Activated CD8-positive, alpha-beta T cell treated with anti-CD3 and anti-CD28 coated beads for 36 hours (primary cell): ENCODE measurements at regions not wholly inside any gene's neighbourhood (a gene's known extent, or its start where the extent isn't known, plus 50 kb on each side); places are given as distances from the start of the nearest gene placed in this dataset.
"Not testable (repeated sequence)": the region's sequence is repeated elsewhere in the genome, so short reads cannot be mapped to it uniquely, and the experiment has no call there.

Experiments used
- ATAC-seq: fragments of 200-7000 bp; cut with Tn5 transposase; one replicate; pipeline ENCODE4 v1.10.0; 2021; ENCODE audit warnings: mild to moderate bottlenecking, moderate library complexity
- CTCF ChIA-PET: fragments of 350-600 bp; sonication (Branson Sonifier 250); formaldehyde crosslinking; loops from one replicate; lab custom pipeline; 2021; ENCODE audit warnings: antibody characterized with exemption; lab: Charles Lee
- POLR2A ChIA-PET: fragments of 350-600 bp; sonication (Branson Sonifier 250); formaldehyde crosslinking; loops from one replicate; lab custom pipeline; 2021; ENCODE audit warnings: antibody characterized with exemption; lab: Charles Lee
- DNase-seq: peaks from one replicate; pipeline ENCODE4 v3.0.0-alpha.2; 2020
- H3K27ac Mint-ChIP-seq: one replicate; pipeline ENCODE4 v1.8.0; 2021; ENCODE audit warnings: mild to moderate bottlenecking, mixed read lengths
- H3K27me3 Mint-ChIP-seq: one replicate; pipeline ENCODE4 v1.8.0; 2021; ENCODE audit warnings: mixed read lengths
- H3K36me3 Mint-ChIP-seq: one replicate; pipeline ENCODE4 v1.8.0; 2021; ENCODE audit warnings: low read depth, mixed read lengths
- H3K4me1 Mint-ChIP-seq: one replicate; pipeline ENCODE4 v1.8.0; 2021; ENCODE audit warnings: low read depth, mixed read lengths
- H3K4me3 Mint-ChIP-seq: one replicate; pipeline ENCODE4 v1.8.0; 2021; ENCODE audit warnings: mild to moderate bottlenecking, moderate library complexity, mixed read lengths
- H3K9me3 Mint-ChIP-seq: one replicate; pipeline ENCODE4 v1.8.0; 2021; ENCODE audit warnings: mixed read lengths
- CTCF ChIP-seq: fragments of 200-600 bp; IDR thresholded peaks from one replicate; pipeline ENCODE4 v1.8.0; 2022; ENCODE audit warnings: antibody characterized with exemption, mild to moderate bottlenecking
- intact Hi-C: fragments of 100-400 bp; cut with micrococcal nuclease; formaldehyde crosslinking; loops from one replicate; pipeline ENCODE4 v1.10.0; 2022

GRCh38 chr3:147333098-147333497 is 73.2 kb downstream of the ZIC4 start:
- Mint-ChIP-seq H3K9me3 (peaks cover under 1% of the 10 kb centered on the region), H3K4me1 (no peaks in the 10 kb centered on the region), H3K4me3 (no peak overlapping the region), H3K36me3 (no peaks in the 10 kb centered on the region), H3K27ac (no peak overlapping the region), H3K27me3 (no peaks in the 10 kb centered on the region)
- DNase-seq = no peak
- TF ChIP-seq CTCF = no peak
- POLR2A ChIA-PET = no interaction called here
- intact Hi-C loops = no loop called here
- ATAC-seq = no peak
- CTCF ChIA-PET = no interaction called here

- H3K27ac Mint-ChIP-seq = no peak overlapping the region
- DNase-seq = no peak
- H3K9me3 Mint-ChIP-seq = peaks cover 2% of the 10 kb centered on the region
- CTCF ChIA-PET = no interaction called here
- H3K4me3 Mint-ChIP-seq = no peak overlapping the region
- no peaks in the 10 kb centered on the region for H3K4me1 Mint-ChIP-seq
- H3K36me3 Mint-ChIP-seq = no peaks in the 10 kb centered on the region
- POLR2A ChIA-PET = no interaction called here
- ATAC-seq = no peak
- intact Hi-C loops = no loop called here
- no peaks in the 10 kb centered on the region for H3K27me3 Mint-ChIP-seq
- TF ChIP-seq CTCF = no peak
These were observed 77.6 kb downstream of the ZIC4 start for GRCh38 chr3:147328711-147329110.

GRCh38 chr3:147324356-147324755 is 82.0 kb downstream of the ZIC4 start:
- Mint-ChIP-seq H3K36me3 (no peaks in the 10 kb centered on the region), H3K27me3 (no peaks in the 10 kb centered on the region), H3K4me1 (no peaks in the 10 kb centered on the region), H3K27ac (no peak overlapping the region), H3K4me3 (no peak overlapping the region), H3K9me3 (peaks cover 6% of the 10 kb centered on the region)
- POLR2A ChIA-PET = no interaction called here
- DNase-seq (no peak), ATAC-seq (no peak)
- no peak for TF ChIP-seq CTCF
- CTCF ChIA-PET = no interaction called here
- intact Hi-C loops = no loop called here

GRCh38 chr3:147318900-147319299 is 87.4 kb downstream of the ZIC4 start:
- ChIA-PET POLR2A (no interaction called here), CTCF (no interaction called here)
- Mint-ChIP-seq H3K27ac (no peak overlapping the region), H3K36me3 (no peaks in the 10 kb centered on the region), H3K9me3 (peaks cover 9% of the 10 kb centered on the region), H3K27me3 (no peaks in the 10 kb centered on the region), H3K4me3 (no peak overlapping the region), H3K4me1 (no peaks in the 10 kb centered on the region)
- intact Hi-C loops = no loop called here
- TF ChIP-seq CTCF = no peak
- no peak for ATAC-seq
- DNase-seq = no peak

- CTCF ChIA-PET, intact Hi-C loops, DNase-seq, H3K4me1 Mint-ChIP-seq, H3K27ac Mint-ChIP-seq, H3K36me3 Mint-ChIP-seq, H3K27me3 Mint-ChIP-seq, H3K9me3 Mint-ChIP-seq, ATAC-seq, H3K4me3 Mint-ChIP-seq: not testable (repeated sequence)
- POLR2A ChIA-PET = interaction anchor here (0.6 kb wide), 1 partner anchor 1069 kb away, joined by 3 read pairs; no protein-coding TSS in a partner anchor
These were observed 89.3 kb downstream of the ZIC4 start for GRCh38 chr3:147317080-147317479.

- Mint-ChIP-seq H3K27me3 (no peaks in the 10 kb centered on the region), H3K4me1 (no peaks in the 10 kb centered on the region), H3K27ac (no peak overlapping the region), H3K4me3 (no peak overlapping the region), H3K36me3 (no peaks in the 10 kb centered on the region), H3K9me3 (peaks cover 2% of the 10 kb centered on the region)
- no peak for DNase-seq
- ChIA-PET CTCF (no interaction called here), POLR2A (no interaction called here)
- intact Hi-C loops = no loop called here
- TF ChIP-seq CTCF = no peak
- ATAC-seq = no peak
These were observed 92.8 kb downstream of the ZIC4 start for GRCh38 chr3:147313513-147313912.
